IPS DF 6.9 (cell line): ENCODE measurements at regions not wholly inside any gene's neighbourhood (a gene's known extent, or its start where the extent isn't known, plus 50 kb on each side); places are given as distances from the start of the nearest gene placed in this dataset.

Source experiments
- DNase-seq: peaks from one replicate; pipeline ENCODE4 v3.0.0-alpha.2; 2013; ENCODE audit warnings: low read depth, low spot score
- H3K27ac ChIP-seq: one replicate; pipeline ENCODE4 v1.5.1; 2013; ENCODE audit warnings: low read length, control low read depth
- H3K27me3 ChIP-seq: 2 replicates; pipeline ENCODE4 v1.6.1; 2013; ENCODE audit warnings: mild to moderate bottlenecking, low read length; ENCODE audit not compliant: control insufficient read depth, insufficient read depth
- H3K36me3 ChIP-seq: 2 replicates; pipeline ENCODE4 v1.6.1; 2013; ENCODE audit warnings: low read length; ENCODE audit not compliant: control insufficient read depth, insufficient read depth
- H3K4me1 ChIP-seq: 2 replicates; pipeline ENCODE4 v1.6.1; 2013; ENCODE audit warnings: low read length; ENCODE audit not compliant: control insufficient read depth, insufficient read depth
- H3K4me3 ChIP-seq: 2 replicates; pipeline ENCODE4 v1.5.1; 2013; ENCODE audit warnings: mild to moderate bottlenecking, low read length
- H3K9me3 ChIP-seq: 2 replicates; pipeline ENCODE4 v1.6.1; 2013; ENCODE audit warnings: low read length, inconsistent platforms; ENCODE audit not compliant: control insufficient read depth, insufficient read depth
- WGBS: extraction: QIAGEN DNeasy Blood & Tissue Kit; methylation state at CpG from one replicate; pipeline ENCODE4 v1.1.7; 2013; ENCODE audit warnings: mixed read lengths, missing lambda C conversion rate; ENCODE audit not compliant: insufficient read length, insufficient coverage; 5-methylcytosine and 5-hydroxymethylcytosine counted together

DNA sequence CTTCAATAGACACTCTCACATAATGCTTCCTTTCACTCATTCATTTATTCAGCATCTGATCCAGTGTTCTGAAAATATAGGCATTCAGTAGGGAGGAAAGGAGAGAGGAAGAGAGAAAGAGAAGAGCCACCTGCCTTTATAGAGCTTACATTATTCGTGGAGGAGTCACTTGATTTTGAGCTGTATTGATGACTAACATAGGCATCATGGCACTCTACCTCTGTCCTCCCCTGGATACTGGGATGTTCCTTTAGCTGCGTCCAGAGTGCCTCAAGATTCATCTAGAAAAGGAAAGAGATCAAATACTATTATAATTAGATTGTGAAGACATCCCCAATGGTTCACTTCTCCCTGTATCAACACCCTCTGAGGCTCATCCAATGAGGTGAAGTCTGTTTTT lies 345.1 kb downstream of the SPATA31D1 start:
- no CpG with 5 or more reads among the region's 2 CpGs for WGBS
- no peaks in the 10 kb centered on the region for H3K4me1 ChIP-seq
- no peaks in the 10 kb centered on the region for H3K9me3 ChIP-seq
- no peaks in the 10 kb centered on the region for H3K36me3 ChIP-seq
- no peak overlapping the region for H3K4me3 ChIP-seq
- DNase-seq, result no peak
- H3K27ac ChIP-seq, result no peak overlapping the region
- H3K27me3 ChIP-seq, result no peaks in the 10 kb centered on the region

- DNase-seq, result no peak
- Histone ChIP-seq H3K4me1 (no peaks in the 10 kb centered on the region), H3K27me3 (no peaks in the 10 kb centered on the region), H3K36me3 (no peaks in the 10 kb centered on the region), H3K9me3 (no peaks in the 10 kb centered on the region), H3K27ac (no peak overlapping the region), H3K4me3 (no peak overlapping the region)
Measured at GRCh38 chr9:82334286-82334685, 345.7 kb downstream of the SPATA31D1 start.

- no peaks in the 10 kb centered on the region for H3K36me3 ChIP-seq
- DNase-seq, result no peak
- H3K27ac ChIP-seq, result no peak overlapping the region
- no peak overlapping the region for H3K4me3 ChIP-seq
- H3K9me3 ChIP-seq, result no peaks in the 10 kb centered on the region
- no peaks in the 10 kb centered on the region for H3K4me1 ChIP-seq
- H3K27me3 ChIP-seq, result no peaks in the 10 kb centered on the region
Measured at GRCh38 chr9:82337351-82337750, 348.8 kb downstream of the SPATA31D1 start.

- no peaks in the 10 kb centered on the region for H3K27me3 ChIP-seq
- H3K4me1 ChIP-seq, result no peaks in the 10 kb centered on the region
- H3K9me3 ChIP-seq, result 0 out of 2 replicates have a peak, but pooled peaks cover 1% of the 10 kb centered on the region
- no peak overlapping the region for H3K4me3 ChIP-seq
- no CpG with 5 or more reads among the region's 2 CpGs for WGBS
- H3K36me3 ChIP-seq, result no peaks in the 10 kb centered on the region
- no peak overlapping the region for H3K27ac ChIP-seq
- no peak for DNase-seq
Measured at GRCh38 chr9:82342046-82342445, 353.5 kb downstream of the SPATA31D1 start.

DNA sequence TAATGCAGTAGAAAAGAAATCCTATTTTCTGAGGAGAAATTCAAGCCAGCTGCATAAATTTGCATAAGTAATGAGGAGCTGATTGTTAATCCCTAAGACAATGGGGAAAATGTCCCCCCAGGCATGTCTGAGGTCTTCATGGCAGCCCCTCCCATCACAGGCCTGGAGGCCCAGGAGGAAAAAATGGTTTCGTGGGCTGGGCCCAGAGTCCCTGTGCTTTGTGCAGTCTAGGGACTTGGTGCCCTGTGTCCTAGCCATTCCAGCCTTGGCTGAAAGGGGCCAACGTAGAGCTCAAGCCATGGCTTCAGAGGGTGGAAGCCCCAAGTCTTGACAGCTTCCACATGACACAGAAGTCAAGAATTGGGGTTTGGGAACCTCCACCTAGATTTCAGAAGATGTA lies 357.5 kb downstream of the SPATA31D1 start:
- Histone ChIP-seq H3K36me3 (no peaks in the 10 kb centered on the region), H3K9me3 (0 out of 2 replicates have a peak, but pooled peaks cover 1% of the 10 kb centered on the region), H3K4me3 (no peak overlapping the region), H3K4me1 (no peaks in the 10 kb centered on the region), H3K27ac (no peak overlapping the region), H3K27me3 (no peaks in the 10 kb centered on the region)
- no peak for DNase-seq
- WGBS, result no CpG with 5 or more reads among the region's 2 CpGs

DNA sequence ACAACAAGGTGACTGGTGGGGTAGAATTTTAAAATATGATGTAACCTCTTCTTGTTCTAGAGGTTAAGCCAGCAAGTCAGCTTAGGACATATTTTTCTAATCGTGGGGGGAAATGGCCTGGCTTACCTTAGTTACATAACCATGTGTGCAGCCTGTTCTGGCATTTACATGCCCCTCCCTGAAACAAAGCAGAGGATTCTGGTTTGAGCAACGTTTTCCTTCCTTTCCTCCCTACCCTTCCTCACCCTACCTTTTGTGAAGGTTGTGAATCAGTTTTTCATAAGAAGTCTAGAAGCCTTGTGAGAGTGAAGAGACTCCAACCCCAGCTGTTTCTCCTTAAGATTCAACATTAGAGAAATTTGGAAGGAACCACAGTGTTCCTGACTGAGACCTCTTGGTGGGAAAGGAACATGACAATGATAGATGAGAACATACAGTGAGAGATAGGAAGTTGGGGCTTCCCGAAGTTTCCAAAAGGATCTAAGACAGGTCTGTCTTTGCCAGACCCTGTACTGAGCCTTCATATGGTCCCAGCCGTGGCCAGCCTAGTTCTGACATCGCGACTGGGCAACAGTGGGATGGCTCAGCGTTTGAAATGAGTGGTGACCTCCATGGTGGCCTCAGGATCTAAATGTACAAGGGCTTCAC lies 365.2 kb downstream of the SPATA31D1 start:
- Histone ChIP-seq H3K36me3 (no peaks in the 10 kb centered on the region), H3K4me1 (no peaks in the 10 kb centered on the region), H3K4me3 (no peak overlapping the region), H3K9me3 (no peaks in the 10 kb centered on the region), H3K27me3 (no peaks in the 10 kb centered on the region), H3K27ac (no peak overlapping the region)
- no CpG with 5 or more reads among the region's 7 CpGs for WGBS
- DNase-seq, result no peak

GRCh38 chr9:82354279-82354659 lies 365.7 kb downstream of the SPATA31D1 start:
- H3K36me3 ChIP-seq, result no peaks in the 10 kb centered on the region
- no peak overlapping the region for H3K27ac ChIP-seq
- H3K27me3 ChIP-seq, result no peaks in the 10 kb centered on the region
- no peaks in the 10 kb centered on the region for H3K9me3 ChIP-seq
- no CpG with 5 or more reads among the region's 2 CpGs for whole genome bisulfite sequencing
- H3K4me3 ChIP-seq, result no peak overlapping the region
- no peaks in the 10 kb centered on the region for H3K4me1 ChIP-seq
- DNase-seq, result no peak

DNA sequence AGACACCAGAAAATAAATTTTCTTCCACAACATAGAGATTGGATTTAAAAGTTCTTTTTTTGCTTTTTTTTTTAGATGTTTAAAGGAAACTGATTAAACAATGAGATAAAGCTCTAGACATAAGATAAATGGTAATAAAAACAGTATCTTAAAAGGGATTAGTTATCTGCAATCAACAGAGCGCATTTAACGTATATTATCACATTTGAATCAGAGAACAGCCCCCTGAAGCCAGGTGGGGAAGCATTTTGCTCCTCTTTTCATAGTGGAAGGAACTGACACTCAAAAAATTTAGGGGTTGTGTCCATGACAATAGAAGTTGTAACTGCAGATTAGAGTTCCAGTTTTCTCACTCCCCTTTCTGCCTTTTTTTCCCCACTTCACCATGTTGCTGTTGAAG lies 367.6 kb downstream of the SPATA31D1 start:
- H3K36me3 ChIP-seq, result no peaks in the 10 kb centered on the region
- no peaks in the 10 kb centered on the region for H3K9me3 ChIP-seq
- no CpG with 5 or more reads among the region's 2 CpGs for WGBS
- H3K27ac ChIP-seq, result no peak overlapping the region
- H3K4me1 ChIP-seq, result no peaks in the 10 kb centered on the region
- no peak overlapping the region for H3K4me3 ChIP-seq
- no peak for DNase-seq
- H3K27me3 ChIP-seq, result no peaks in the 10 kb centered on the region

DNA sequence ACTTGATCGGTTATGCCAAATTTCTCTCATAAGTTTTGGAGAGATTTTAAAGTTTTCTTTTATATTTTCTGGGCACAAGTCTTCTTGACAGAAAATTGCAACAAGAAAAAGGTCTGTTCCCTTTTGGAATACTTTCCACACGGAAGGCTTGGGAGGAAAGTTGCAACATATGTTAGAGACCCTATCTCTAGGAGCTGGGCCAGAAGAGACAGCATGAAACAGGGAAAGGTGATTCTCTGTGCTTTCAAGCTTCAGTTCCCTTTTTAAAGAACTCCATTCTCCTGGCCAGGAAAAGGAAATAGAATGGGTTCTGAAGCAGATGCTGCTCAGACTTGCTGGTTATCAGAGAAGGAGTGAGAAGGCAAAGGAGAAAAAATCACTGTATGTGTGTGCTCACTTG lies 368.3 kb downstream of the SPATA31D1 start:
- Histone ChIP-seq H3K27ac (no peak overlapping the region), H3K4me1 (no peaks in the 10 kb centered on the region), H3K4me3 (no peak overlapping the region), H3K36me3 (no peaks in the 10 kb centered on the region), H3K9me3 (no peaks in the 10 kb centered on the region), H3K27me3 (no peaks in the 10 kb centered on the region)
- DNase-seq, result no peak
- no CpG with 5 or more reads among the region's 2 CpGs for WGBS

DNA sequence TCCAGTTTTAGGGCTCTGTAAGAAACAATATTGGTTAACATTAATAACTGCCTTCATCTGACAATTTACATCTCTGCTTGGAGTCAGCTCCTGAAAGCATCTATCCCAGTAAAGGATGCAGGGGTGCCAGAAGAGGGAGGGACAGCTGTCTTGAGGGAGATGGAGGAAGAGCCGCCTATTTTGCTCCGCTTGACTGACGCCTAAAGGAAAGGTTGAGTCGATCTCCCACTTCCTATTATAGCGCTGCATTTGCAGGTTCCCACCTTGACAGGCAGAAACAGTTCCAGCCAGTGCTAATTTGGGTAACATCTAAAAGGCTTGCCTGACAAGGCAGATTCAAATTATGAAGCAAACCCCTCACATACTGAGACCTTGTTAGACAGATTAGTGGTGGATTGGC lies 374.6 kb downstream of the SPATA31D1 start:
- H3K4me1 ChIP-seq, result no peaks in the 10 kb centered on the region
- no peak overlapping the region for H3K4me3 ChIP-seq
- H3K9me3 ChIP-seq, result no peaks in the 10 kb centered on the region
- H3K36me3 ChIP-seq, result no peaks in the 10 kb centered on the region
- H3K27me3 ChIP-seq, result no peaks in the 10 kb centered on the region
- H3K27ac ChIP-seq, result no peak overlapping the region
- WGBS, result no CpG with 5 or more reads among the region's 5 CpGs
- no peak for DNase-seq

DNA sequence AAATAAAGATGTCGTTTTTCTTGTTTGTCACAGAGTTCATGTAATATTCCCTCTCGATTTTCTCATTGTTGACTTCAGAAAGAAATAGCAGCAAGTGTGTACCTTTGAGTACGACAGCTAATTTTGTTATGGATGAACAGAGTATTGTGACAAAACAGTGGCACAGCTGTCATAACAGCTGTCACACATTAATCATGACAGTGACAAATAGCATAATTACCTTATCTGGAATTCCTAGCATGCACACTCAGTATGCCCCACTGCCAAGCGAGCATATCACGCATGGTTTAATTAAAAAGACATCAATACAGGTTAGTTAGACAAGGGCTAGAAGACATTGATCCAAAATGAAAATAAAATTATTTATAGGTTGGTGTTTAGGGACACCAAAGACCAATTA lies 375.1 kb downstream of the SPATA31D1 start:
- H3K4me1 ChIP-seq, result no peaks in the 10 kb centered on the region
- no peak for DNase-seq
- no peak overlapping the region for H3K4me3 ChIP-seq
- H3K27me3 ChIP-seq, result no peaks in the 10 kb centered on the region
- WGBS, result no CpG with 5 or more reads among the region's 5 CpGs
- H3K9me3 ChIP-seq, result no peaks in the 10 kb centered on the region
- no peak overlapping the region for H3K27ac ChIP-seq
- no peaks in the 10 kb centered on the region for H3K36me3 ChIP-seq
